ENCODE measurements at regions not wholly inside any gene's neighbourhood (a gene's known extent, or its start where the extent isn't known, plus 50 kb on each side); places are given as distances from the start of the nearest gene placed in this dataset.

DNA sequence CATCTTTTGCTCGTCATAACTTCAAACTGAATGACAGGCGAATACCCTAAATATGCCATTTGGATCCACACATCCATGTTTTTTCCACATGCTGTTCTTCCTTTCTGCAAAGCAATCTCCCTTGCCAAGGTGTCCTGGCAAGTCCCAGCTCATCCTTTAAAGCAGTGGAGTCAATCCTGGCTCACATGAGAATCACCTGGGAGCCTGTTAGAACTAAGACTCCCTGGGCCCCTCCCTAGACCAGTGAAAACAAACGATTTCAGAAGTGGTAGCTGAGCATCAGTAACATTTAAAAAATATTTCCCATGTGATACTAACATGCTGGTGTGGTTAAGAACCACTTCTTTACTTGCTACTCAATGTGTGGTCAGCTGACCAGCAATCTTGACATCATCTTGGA, 50.6 kb upstream of the PARD3B start:
- DNase-seq (ENCODE audit: low spot score), result no peak
- TF ChIP-seq CTCF (IDR thresholded peaks at IDR 0.05; ENCODE audit: extremely low read depth, missing control alignments), result no peak

GRCh38 chr2:204495381-204495780, 49.9 kb upstream of the PARD3B start:
- no peak for DNase-seq (ENCODE audit: low spot score)
- no peak for TF ChIP-seq CTCF (IDR thresholded peaks at IDR 0.05; ENCODE audit: extremely low read depth, missing control alignments)

Data from GM20000 (cell line).